Heart left ventricle (tissue), 16 donors: ENCODE measurements at regions not wholly inside any gene's neighbourhood (a gene's known extent, or its start where the extent isn't known, plus 50 kb on each side); places are given as distances from the start of the nearest gene placed in this dataset.
"Not testable (repeated sequence)": the region's sequence is repeated elsewhere in the genome, so short reads cannot be mapped to it uniquely, and the experiment has no call there.

Experiments
- ATAC-seq, 4 donors: fragments of 200-7000 bp; cut with Tn5 transposase; one replicate each; pipeline ENCODE4 v1.9.1; 2020 to 2022; ENCODE audit warnings: moderate library complexity in 4 of 4, mild to moderate bottlenecking in 3 of 4, moderate number of reproducible peaks in 1 of 4
- DNase-seq, 5 donors: peaks; one replicate each; pipeline ENCODE4 v3.0.0-alpha.2; 2020
- H3K27ac ChIP-seq, 12 donors: fragments of 200-600 bp; sonication (generic) in 4 of 12; one replicate each; pipeline versions ENCODE4 v1.5.0 to v1.8.0; 2016 to 2022; ENCODE audit warnings: mild to moderate bottlenecking in 2 of 12
- H3K27me3 ChIP-seq, 9 donors: fragments of 200-600 bp; sonication (generic) in 2 of 9; one replicate each; pipeline versions ENCODE4 v1.5.1 to v1.8.0; 2016 to 2022; ENCODE audit warnings: mild to moderate bottlenecking in 3 of 9
- H3K36me3 ChIP-seq, 9 donors: fragments of 200-600 bp; sonication (generic) in 2 of 9; one replicate each; pipeline versions ENCODE4 v1.5.0 to v1.8.0; 2018 to 2022; ENCODE audit warnings: mild to moderate bottlenecking in 2 of 9
- H3K4me1 ChIP-seq, 12 donors: fragments of 200-600 bp; sonication (generic) in 4 of 12; one replicate each; pipeline versions ENCODE4 v1.5.0 to v1.8.0; 2016 to 2022; ENCODE audit warnings: mild to moderate bottlenecking in 3 of 12
- H3K4me3 ChIP-seq, 12 donors: fragments of 200-600 bp; sonication (generic) in 4 of 12; one replicate each; pipeline versions ENCODE4 v1.5.0 to v1.8.0; 2017 to 2022; ENCODE audit warnings: mild to moderate bottlenecking in 9 of 12, moderate library complexity in 4 of 12
- H3K9me3 ChIP-seq, 12 donors: fragments of 200-600 bp; sonication (generic) in 4 of 12; one replicate each; pipeline versions ENCODE4 v1.5.0 to v1.8.0; 2016 to 2022; ENCODE audit warnings: mild to moderate bottlenecking in 1 of 12
- POLR2A ChIP-seq, 2 donors: fragments of 450-650 bp; IDR thresholded peaks; one replicate each; pipeline ENCODE4 v1.6.1; 2017; ENCODE audit warnings: antibody characterized with exemption in 2 of 2, mild to moderate bottlenecking in 2 of 2, moderate library complexity in 2 of 2
- WGBS, 4 donors: extraction: QIAGEN DNeasy Blood & Tissue Kit in 2 of 4; methylation state at CpG; one replicate each; pipeline versions ENCODE4 v1.1.5 to v1.1.7; 2013 to 2018; 5-methylcytosine and 5-hydroxymethylcytosine counted together
- intact Hi-C, 10 donors: fragments of 100-400 bp; cut with DNase I; formaldehyde crosslinking; loops; one replicate each; pipeline versions ENCODE4 v1.11.1 to v1.14.2; 2022
- TF ChIP-seq, protein P1 (sequence below), 12 donors: fragments of 200-600 bp; sonication (generic) in 4 of 12; IDR thresholded peaks; one replicate each; pipeline versions ENCODE4 v1.5.0 to v1.8.0; 2018 to 2022; ENCODE audit warnings: antibody characterized with exemption in 12 of 12, mild to moderate bottlenecking in 5 of 12
- donor health status: ischemic (EF 13 %, LVEDD 7.1; RV severe dilation, severe dysfunction).
- donor health status: healthy with polysubstance abuse.
- donor health status: DM: no; HTN: yes; CAD: no.
- donor health status: DM: no; HTN: no; CAD: no.
- donor health status: ischemic (EF 25% LVEDD 6.9; RV normal size, moderate dysfunction).
- donor health status: ischemic (EF 25% LVEDD 5.7; RV mildly dilated, moderate dysfunction).
- donor health status: healthy.
- donor health status: DM: yes; HTN: yes; CAD: no.
- donor health status: ischemic (EF 35%, LVEDD 5.7; RV mildly dilated, moderate dysfunction).
- donor health status: nonischemic (EF 11% LVEDD 7.7; RV severe dilation, severe dysfunction).
- donor health status: DM: yes; HTN: yes; CAD: no.
- donor health status: PGD.
- donor health status: ischemic (EF 29% LVEDD 5.4; RV normal size, mild dysfunction).
- donor health status: nonischemic (EF 23%, LVEDD 6.1; RV moderate dilation, normal function).

DNA sequence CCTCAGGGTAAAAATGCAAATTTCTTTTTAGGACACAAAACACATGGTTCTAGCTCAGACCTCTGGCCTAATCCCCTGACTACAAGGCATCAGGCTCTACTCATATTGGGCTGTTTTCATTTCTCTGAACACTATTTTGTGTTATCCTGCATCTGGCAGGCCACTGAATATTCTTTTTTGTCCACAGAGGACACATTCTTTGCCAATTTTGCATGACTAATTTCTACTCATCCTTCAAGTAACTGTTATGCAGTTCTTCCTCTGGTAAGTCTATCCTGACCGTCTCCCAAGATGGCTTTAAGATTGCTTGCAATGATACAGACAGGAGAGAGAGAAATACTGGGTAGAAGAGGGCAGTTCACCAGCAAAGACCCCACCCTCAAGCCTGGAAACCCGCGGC, 107.6 kb upstream of the RGPD4 start:
- Histone ChIP-seq H3K27me3 (no peaks in the 10 kb centered on the region), H3K9me3 (no peaks in the 10 kb centered on the region), H3K27ac (no peak overlapping the region), H3K36me3 (no peaks in the 10 kb centered on the region), H3K4me3 (no peak overlapping the region), H3K4me1 (no peaks in the 10 kb centered on the region)
- no peak for DNase-seq
- TF ChIP-seq, protein P1, sequence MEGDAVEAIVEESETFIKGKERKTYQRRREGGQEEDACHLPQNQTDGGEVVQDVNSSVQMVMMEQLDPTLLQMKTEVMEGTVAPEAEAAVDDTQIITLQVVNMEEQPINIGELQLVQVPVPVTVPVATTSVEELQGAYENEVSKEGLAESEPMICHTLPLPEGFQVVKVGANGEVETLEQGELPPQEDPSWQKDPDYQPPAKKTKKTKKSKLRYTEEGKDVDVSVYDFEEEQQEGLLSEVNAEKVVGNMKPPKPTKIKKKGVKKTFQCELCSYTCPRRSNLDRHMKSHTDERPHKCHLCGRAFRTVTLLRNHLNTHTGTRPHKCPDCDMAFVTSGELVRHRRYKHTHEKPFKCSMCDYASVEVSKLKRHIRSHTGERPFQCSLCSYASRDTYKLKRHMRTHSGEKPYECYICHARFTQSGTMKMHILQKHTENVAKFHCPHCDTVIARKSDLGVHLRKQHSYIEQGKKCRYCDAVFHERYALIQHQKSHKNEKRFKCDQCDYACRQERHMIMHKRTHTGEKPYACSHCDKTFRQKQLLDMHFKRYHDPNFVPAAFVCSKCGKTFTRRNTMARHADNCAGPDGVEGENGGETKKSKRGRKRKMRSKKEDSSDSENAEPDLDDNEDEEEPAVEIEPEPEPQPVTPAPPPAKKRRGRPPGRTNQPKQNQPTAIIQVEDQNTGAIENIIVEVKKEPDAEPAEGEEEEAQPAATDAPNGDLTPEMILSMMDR (IDR thresholded peaks at IDR 0.05): no peak
- TF ChIP-seq POLR2A (IDR thresholded peaks at IDR 0.05): no peak
- 86 to 91% (median 88%) methylated on average over 3 of the region's 3 CpGs for WGBS, 4 donors
- no peak for ATAC-seq
- intact Hi-C loops: no loop called here

DNA sequence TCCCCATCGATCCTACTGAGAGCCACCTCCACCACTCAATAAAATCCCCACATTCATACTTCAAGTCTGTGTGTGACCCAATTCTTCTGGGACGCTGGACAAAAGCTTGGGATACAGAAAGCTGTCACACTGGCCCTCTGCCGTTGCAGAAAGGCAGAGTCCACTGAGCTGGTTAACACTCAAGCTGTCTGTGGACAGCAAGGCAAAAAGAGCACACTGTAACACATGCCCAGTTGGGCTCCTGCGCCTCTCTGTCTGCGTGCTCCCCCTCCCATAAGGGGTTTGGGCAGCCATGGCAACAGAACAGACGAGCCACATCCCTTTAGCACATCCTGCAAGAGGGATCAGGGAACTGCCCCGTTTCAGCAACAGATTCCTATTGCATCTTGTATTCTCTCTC, 106.9 kb upstream of the RGPD4 start:
- Histone ChIP-seq H3K9me3 (no peaks in the 10 kb centered on the region), H3K36me3 (no peaks in the 10 kb centered on the region), H3K27me3 (no peaks in the 10 kb centered on the region), H3K4me1 (no peaks in the 10 kb centered on the region), H3K27ac (no peak overlapping the region), H3K4me3 (no peak overlapping the region)
- intact Hi-C loops: no loop called here
- TF ChIP-seq, protein P1 (IDR thresholded peaks at IDR 0.05): no peak
- TF ChIP-seq POLR2A (IDR thresholded peaks at IDR 0.05): no peak
- DNase-seq: no peak
- ATAC-seq: no peak
- WGBS, 4 donors: 47 to 72% (median 64%) methylated on average over 7 of the region's 7 CpGs

DNA sequence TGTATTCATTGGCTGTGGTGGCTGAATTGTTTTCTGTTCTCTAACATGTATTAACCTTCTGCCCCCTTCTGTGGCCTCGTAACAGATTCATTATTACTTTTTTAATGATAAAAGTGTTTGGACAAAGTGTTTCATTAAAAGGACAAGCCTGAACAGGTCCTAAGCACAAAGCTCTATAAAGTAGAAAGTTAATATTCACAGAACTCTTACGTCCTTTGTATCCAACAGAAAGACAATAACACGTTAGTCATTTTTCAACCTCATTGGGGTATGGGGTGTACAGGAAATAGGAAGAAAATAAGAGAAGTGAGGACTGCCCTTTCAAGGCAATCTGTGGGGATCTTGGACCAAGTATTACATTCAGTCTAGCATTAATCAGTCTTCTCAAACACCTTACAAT, 105.5 kb upstream of the RGPD4 start:
- TF ChIP-seq, protein P1 (IDR thresholded peaks at IDR 0.05): no peak
- TF ChIP-seq POLR2A (IDR thresholded peaks at IDR 0.05): no peak
- no peaks in the 10 kb centered on the region for H3K4me1 ChIP-seq
- intact Hi-C loops: no loop called here
- no peak overlapping the region for H3K27ac ChIP-seq
- DNase-seq: no peak
- no peaks in the 10 kb centered on the region for H3K36me3 ChIP-seq
- H3K9me3 ChIP-seq: peaks cover 0 to 5% (median 0%) of the 10 kb centered on the region in 12 donors
- 79 to 89% (median 83%) methylated on average over 3 of the region's 3 CpGs for WGBS, 4 donors
- ATAC-seq: no peak
- no peak overlapping the region for H3K4me3 ChIP-seq
- no peaks in the 10 kb centered on the region for H3K27me3 ChIP-seq

- DNase-seq (no peak), ATAC-seq (no peak)
- 66 to 81% (median 69%) methylated on average over 2 of the region's 2 CpGs for WGBS, 4 donors
- Histone ChIP-seq H3K9me3 (peaks cover 0 to 5% (median 0%) of the 10 kb centered on the region in 12 donors), H3K4me3 (no peak overlapping the region), H3K27me3 (no peaks in the 10 kb centered on the region), H3K36me3 (no peaks in the 10 kb centered on the region), H3K4me1 (no peaks in the 10 kb centered on the region), H3K27ac (no peak overlapping the region)
- TF ChIP-seq, protein P1 (IDR thresholded peaks at IDR 0.05): no peak
- TF ChIP-seq POLR2A (IDR thresholded peaks at IDR 0.05): no peak
- intact Hi-C loops: no loop called here
Measured at GRCh38 chr2:107721586-107721985, 105.1 kb upstream of the RGPD4 start.

DNA sequence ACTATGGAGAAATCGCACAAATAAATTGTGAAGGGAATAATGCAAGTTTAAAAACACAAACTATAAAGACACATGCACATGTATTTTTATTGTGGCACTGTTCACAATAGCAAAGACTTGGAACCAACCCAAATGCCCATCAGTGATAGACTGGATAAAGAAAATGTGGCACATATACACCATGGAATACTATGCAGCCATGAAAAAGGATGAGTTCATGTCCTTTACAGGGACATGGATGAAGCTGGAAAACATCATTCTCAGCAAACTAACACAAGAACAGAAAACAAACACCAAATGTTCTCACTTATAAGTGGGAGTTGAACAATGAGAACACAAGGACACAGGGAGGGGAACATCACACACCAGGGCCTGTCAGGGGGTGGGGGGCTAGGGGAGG, 100.9 kb upstream of the RGPD4 start:
- H3K36me3 ChIP-seq, intact Hi-C loops, DNase-seq, H3K9me3 ChIP-seq, H3K27ac ChIP-seq, ATAC-seq, H3K4me3 ChIP-seq, H3K4me1 ChIP-seq, H3K27me3 ChIP-seq: not testable (repeated sequence)
- 92 to 100% (median 95%) methylated on average over 1 of the region's 1 CpG for WGBS, 4 donors
